ENCODE measurements at regions not wholly inside any gene's neighbourhood (a gene's known extent, or its start where the extent isn't known, plus 50 kb on each side); places are given as distances from the start of the nearest gene placed in this dataset.

DNA sequence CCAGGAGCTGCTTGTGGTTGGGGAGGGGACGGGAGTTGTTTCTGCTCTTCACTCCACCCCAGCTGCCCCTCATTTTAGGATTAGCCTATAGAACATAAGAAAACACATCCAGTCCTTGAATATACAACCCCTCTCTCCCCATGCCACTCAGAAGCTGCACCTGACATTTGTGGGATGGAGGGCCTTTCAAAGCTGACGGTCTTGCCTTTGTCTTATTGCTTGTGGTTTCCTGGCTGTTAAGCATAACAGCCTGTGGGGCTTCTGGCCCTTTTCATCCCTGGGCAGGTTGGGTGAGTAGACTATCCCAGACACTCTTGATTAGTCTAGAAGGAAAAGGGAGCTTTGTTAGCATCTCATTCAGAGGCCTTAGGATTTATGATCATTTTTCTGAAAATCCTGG lies 407.6 kb upstream of the BOD1L1 start:
- no peak for DNase-seq (ENCODE audit: low read depth in 3 of 3)

DNA sequence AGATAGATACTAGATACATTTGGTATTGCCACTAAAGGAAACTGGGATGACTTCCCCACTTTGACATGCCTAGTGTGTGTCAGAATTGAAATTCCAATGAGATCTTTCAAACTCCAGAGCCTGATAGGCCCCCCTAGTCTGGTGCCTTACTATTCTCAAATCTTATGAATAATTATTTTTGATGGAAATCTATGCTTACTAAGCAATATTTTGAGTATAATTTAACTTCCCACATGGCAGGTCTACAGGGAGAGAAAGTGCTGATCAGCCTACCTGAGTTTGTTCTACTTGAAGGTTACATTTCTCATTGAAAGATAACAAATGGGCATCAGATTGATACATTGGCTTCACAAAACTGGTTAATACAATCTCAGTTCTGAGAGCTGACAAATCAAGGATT lies 415.7 kb upstream of the BOD1L1 start:
- no peak for DNase-seq (ENCODE audit: low read depth in 3 of 3)

- no peak for DNase-seq (ENCODE audit: low read depth in 3 of 3)
Observed at GRCh38 chr4:14046642-14047041, 419.1 kb upstream of the BOD1L1 start.

GRCh38 chr4:14047840-14048239 lies 420.3 kb upstream of the BOD1L1 start:
- DNase-seq (ENCODE audit: low read depth in 3 of 3) = no peak

- DNase-seq (ENCODE audit: low read depth in 3 of 3) = no peak
Observed at GRCh38 chr4:14049946-14050345, 422.4 kb upstream of the BOD1L1 start.

GRCh38 chr4:14053291-14053690 lies 425.8 kb upstream of the BOD1L1 start:
- DNase-seq (ENCODE audit: low read depth in 3 of 3) = no peak

DNA sequence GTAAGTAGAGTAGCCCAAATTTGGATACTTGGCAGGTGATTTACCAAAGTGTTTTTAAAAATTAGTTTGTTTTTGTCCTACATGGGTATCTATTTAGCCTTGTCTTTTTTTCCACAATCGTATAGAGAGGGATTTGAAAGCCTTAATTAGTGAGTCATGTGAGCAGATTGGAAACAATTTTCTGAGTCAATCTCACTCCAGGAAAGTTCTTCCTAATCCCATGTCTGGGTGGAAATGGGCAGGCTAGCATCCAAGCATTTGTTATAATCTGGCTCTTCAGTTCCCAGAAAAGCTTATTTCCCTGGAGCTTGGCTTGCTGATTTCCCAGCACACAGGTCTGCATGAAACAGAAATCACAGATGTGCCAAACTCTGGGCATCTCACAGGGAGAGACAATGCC lies 426.9 kb upstream of the BOD1L1 start:
- DNase-seq (ENCODE audit: low read depth in 3 of 3) = no peak

- no peak for DNase-seq (ENCODE audit: low read depth in 3 of 3)
Observed at GRCh38 chr4:14059006-14059405, 431.5 kb upstream of the BOD1L1 start.

- no peak for DNase-seq (ENCODE audit: low read depth in 3 of 3)
Observed at GRCh38 chr4:14064984-14065383, 437.5 kb upstream of the BOD1L1 start.

DNA sequence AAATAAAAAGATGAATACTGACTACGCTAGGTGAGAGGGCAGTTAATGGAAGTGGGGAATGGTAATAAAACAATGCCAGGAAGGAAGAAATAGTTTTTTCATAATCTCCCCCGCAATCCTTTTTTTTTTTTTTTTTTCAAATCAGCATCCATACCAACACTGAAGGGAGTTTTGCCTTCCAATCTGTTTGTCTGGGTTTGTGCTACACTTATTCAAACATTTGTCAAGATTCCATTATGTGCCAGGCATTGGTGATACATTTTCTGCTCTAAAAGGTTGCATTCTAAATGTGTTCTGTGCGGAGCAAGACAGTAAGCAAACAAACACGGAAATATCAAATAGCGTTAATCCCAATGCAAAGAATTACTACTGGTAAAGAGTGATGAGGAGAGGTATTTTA lies 437.9 kb upstream of the BOD1L1 start:
- no peak for DNase-seq (ENCODE audit: low read depth in 3 of 3)

DNA sequence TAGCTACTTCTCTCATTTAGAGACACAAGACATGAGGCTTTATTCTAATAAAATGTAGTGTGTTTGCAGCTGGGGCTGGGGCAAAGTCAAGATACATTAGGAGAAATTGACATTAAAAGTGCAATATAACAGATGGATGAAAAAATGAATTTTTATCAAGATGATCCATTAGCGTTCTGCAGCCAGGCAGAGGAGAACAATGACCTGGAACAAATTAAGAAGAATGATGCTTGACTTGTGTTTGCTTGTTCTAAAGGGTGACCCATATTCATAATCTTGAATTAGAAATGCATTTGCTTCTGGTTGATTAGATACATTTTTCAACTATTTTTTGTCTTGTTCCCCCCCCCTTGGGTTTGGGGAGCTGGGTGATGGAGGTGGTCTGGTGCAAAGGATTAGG lies 439.5 kb upstream of the BOD1L1 start:
- no peak for DNase-seq (ENCODE audit: low read depth in 3 of 3)

- DNase-seq (ENCODE audit: low read depth in 3 of 3) = no peak
Observed at GRCh38 chr4:14069886-14070285, 442.4 kb upstream of the BOD1L1 start.

DNA sequence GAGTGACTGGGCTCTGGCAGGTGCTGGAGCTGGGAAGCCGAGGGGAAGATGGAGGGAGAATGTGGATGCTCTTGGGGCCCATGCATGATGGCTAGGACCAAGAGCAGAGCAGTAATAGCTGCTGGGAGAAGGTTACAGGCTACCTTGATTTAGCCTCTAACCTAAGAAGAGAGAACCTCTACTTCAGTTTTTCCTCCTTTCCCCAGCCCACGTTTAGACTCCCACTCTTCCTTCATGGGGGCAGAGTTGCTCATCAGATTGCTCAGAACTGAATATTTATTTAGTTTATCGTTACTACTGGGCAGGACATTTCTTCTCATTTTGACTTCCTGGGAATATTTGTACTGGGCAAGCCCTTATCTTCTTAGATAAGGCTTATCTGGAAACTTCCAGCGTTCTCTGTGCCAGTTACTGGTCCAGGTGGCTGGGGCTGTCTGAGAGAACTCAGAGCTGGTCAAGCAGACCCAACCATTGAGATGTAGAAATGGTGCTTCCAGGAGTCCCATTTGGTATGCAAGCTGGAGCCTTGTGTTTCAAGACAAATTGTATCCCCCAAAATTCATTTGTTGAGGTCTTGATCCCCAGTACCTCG lies 442.9 kb upstream of the BOD1L1 start:
- no peak for DNase-seq (ENCODE audit: low read depth in 3 of 3)

DNA sequence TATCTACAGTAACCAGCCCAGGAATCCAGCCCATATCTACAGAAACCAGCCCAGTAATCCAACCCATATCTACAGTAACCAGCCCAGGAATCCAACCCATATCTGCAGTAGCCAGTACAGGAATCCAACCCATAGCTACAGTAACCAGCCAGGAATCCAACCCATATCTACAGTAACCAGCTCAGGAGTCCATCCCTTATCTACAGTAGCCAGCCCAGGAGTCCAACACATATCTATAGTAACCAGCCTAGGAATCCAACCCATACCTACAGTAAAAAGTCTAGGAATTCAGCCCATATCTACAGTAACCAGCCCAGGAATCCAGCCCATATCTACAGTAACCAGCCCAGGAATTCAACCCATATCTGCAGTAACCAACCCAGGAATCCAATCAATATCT lies 445.0 kb upstream of the BOD1L1 start:
- DNase-seq (ENCODE audit: low read depth in 3 of 3) = no peak

DNA sequence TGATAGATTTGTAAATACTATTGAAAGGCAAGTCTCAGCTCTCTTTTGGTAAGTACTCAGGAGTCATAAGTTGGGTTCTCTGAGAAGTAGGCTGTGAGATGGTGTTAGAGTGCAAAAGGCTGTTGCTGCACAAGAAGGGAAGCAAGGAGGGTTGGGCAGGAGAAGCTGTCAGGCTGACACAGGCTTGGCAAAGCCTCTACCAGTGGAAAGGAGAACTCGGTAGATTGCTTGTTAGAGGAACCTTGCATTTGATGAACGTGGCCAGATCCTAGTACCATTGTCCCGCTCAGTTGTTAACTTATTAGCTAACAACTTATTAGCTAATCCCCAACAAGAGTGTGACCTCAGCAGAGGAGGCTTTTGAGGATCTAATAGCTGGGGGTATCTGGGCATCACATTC lies 449.3 kb upstream of the BOD1L1 start:
- no peak for DNase-seq (ENCODE audit: low read depth in 3 of 3)

DNA sequence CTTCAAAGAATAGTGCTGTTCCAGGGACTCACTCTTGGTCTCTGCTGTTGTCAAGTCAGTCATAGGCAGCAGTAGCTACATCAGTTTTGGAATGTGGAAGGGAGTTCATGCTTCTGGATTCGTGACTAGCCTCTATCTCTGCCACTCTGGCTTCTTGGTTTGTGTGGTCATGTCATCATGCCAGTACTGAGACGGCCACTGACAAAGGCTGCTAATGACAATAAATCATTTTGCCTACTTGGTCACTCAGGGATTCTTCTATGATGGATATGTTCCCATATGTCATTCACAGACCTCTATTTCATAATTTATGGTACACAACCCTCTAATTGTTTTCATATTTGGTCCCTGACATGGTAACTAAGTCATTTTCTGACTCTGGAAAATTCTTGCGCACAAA lies 450.8 kb upstream of the BOD1L1 start:
- DNase-seq (ENCODE audit: low read depth in 3 of 3) = no peak

DNA sequence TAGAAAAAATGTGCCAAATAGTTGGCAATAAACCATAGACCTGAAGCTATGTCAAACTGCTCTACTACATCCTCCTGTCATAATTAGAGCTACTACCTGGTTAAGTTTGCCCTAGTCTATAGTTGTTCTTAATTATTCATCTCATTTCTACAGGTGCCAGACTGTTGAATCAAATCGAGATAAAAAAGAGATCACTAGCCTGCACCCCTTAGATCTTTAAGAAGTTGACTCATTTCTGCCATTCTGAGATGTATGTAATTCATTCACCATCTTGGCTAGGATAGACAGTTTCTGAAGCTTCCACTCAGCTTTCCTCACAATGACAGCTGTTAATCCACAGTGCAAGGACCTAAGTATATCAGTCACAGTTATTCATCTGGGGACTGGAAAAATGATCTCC lies 452.1 kb upstream of the BOD1L1 start:
- DNase-seq (ENCODE audit: low read depth in 3 of 3) = no peak

GRCh38 chr4:14083150-14083549 lies 455.6 kb upstream of the BOD1L1 start:
- DNase-seq (ENCODE audit: low read depth in 3 of 3) = no peak

DNA sequence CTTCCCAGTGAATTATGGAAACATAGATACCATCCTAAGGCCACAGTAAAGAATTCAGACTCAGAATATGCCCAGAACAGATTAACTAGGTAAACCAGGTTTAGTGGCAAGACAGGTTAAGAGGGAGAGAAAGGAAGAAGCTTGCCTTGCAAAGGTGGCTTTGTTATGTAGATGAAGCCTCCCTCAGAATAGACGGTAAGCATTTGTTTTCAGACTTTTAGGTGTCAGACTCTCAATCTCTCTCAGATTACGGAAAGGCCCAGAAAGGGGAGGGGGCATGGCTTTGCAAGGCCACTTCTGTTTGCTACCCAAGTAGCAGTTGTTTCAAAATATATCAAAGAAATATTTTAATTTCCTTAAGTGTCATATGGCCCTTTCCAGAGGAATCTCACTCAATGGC lies 457.1 kb upstream of the BOD1L1 start:
- no peak for DNase-seq (ENCODE audit: low read depth in 3 of 3)

GRCh38 chr4:14087459-14087858 lies 459.9 kb upstream of the BOD1L1 start:
- no peak for DNase-seq (ENCODE audit: low read depth in 3 of 3)

DNA sequence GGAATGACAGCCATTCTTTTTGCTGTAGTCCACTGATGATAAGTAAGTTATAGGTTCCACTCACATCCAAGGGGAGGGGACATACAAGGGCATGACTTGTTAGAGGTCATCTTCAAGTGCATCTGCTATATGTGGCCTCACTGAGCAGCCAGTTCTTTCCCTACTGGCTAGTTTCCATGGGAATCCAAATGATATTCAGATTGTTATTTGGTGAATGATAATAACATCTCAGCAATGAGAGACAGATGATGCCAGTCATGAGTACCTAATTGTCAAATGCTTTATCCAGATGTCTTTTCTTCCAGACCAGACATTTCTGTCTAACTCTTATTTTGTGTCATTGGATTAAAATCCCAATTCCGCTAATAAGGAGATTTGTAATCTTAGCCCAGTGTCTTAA lies 460.4 kb upstream of the BOD1L1 start:
- DNase-seq (ENCODE audit: low read depth in 3 of 3) = no peak

DNA sequence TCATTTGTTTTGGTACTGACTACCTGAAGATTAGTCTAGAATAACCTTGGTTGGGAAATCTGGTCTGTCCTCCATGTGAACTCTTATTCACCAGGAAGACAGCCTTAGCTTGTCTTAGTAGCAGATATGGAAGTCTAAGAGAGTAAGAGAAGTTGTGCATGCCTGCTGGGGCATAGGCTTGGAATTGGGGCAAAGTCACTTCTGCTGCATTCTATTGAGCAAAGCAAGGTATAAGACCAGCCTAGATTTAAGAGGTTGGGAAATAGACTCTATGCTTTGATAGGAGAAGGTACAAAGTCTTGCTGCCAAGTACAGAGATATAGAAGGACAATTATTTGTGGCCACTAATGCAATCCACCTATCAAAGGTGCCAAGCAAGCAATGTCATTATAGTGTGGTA lies 464.0 kb upstream of the BOD1L1 start:
- DNase-seq (ENCODE audit: low read depth in 3 of 3) = no peak

- no peak for DNase-seq (ENCODE audit: low read depth in 3 of 3)
Observed at GRCh38 chr4:14091966-14092365, 464.4 kb upstream of the BOD1L1 start.

- no peak for DNase-seq (ENCODE audit: low read depth in 3 of 3)
Observed at GRCh38 chr4:14092741-14093140, 465.2 kb upstream of the BOD1L1 start.

GRCh38 chr4:14095831-14096230 lies 468.3 kb upstream of the BOD1L1 start:
- no peak for DNase-seq (ENCODE audit: low read depth in 3 of 3)
